HG03378 (cell line): ENCODE measurements at regions not wholly inside any gene's neighbourhood (a gene's known extent, or its start where the extent isn't known, plus 50 kb on each side); places are given as distances from the start of the nearest gene placed in this dataset.

Source experiments
- ATAC-seq: cut with Tn5 transposase; IDR thresholded peaks from one replicate; pipeline ENCODE4 v1.9.1; 2021; ENCODE audit warnings: mild to moderate bottlenecking, moderate library complexity; ENCODE audit not compliant: unreplicated experiment

DNA sequence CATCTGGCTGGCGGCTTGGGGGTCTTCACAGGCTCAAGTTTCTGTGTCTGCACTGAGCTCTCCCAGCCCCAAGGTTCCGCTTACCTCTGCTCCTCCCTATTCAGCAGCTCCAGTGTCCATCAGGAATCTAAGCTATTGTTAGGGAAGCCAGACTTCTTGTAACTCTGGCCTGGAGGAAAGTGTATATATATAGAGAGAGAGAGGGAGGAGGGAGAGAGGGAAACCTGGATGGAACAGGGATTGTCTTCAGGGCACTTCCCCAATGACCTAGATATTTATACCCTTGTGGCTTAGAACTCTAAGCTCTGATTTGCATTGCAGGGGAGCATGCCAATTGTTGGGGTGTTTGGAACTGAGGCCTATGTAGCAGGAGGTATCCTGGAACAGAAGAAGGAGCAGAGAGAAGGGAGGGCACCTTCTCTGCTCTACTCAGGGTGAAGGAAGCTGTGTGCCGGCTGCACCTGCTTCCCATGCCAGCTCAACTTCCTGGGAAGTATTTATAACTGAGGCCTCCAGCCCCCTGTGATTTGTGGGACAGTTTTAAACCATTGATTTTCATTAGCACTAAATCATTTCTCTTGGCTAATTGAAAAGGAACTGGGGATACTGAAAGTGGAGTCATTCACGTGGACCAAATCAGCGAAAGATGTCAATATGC lies 70.9 kb downstream of the NAV1 start:
- ATAC-seq = no peak

DNA sequence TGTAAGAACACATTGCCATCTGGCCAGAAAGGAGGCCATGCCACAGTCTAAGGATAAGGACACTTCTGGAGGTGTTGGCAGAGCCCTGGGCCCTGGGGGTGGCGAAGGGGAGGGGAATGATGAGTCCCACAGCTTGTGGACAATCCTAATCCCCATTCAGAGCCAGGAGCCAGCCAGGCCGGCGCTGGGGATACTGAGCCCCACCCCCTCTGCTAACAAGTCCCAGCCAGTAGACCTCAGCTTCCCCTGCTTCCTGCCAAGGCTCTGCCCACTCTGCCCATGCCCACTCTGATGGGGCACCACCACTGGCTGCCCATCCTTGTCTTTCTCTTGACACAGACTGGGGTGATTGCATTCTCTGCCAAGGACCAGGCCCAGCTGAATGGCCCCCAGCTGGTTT lies 71.9 kb downstream of the NAV1 start:
- no peak for ATAC-seq

DNA sequence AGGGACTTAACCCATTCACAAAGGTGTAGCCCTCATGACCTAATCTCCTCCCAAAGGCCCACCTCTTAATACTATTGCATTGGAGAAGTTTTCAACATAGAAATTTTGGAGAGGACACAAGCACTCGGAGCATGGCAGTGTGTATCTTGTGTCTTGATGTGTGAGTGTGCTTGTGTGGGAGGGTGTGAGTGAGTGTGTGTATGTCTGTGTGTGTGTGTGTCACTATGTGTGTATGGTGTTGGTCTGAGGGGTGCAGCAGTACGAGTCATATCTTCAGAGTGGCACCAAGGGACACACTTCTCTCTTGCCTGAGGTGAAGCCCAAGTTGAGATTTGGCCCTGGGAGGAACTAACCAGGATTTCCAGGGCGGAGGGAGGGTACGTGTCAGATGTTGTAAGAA lies 73.7 kb downstream of the NAV1 start:
- no peak for ATAC-seq

DNA sequence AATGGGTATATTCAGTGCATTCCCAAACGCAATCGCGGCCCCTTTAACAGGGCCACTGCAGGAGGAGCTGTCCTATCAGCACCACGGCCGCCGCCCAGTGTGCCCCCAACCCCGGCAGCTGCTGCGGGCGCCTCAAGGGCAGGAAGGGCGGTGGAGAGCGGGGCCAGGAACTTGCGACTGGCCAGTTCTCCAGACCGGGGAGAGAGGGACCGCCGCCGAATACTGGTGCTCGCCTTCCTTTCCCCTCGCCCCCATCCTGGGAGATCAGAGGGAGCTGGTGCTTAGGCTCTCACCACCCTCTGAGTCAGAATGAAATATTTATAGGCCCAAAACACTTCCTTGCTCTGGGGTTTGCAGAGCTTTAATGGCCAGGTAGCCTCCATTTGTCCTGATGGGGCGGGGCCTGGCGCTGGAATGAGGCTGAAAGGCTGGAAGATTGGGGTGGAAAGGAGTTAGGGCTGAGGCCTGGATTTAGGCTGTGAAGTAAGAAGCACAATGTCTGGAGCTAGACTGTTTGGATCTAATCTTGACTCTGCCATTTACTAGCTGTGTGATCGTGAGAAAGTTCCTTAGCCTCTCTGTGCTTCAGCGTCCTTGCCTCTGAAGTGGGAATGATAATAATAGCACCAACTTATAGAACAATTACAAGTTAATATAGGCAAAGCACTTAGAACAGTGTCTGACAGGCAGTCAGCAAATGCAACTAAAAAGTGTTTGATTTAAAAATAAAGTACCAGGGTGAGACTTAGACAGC lies 75.5 kb downstream of the NAV1 start:
- ATAC-seq = no peak

DNA sequence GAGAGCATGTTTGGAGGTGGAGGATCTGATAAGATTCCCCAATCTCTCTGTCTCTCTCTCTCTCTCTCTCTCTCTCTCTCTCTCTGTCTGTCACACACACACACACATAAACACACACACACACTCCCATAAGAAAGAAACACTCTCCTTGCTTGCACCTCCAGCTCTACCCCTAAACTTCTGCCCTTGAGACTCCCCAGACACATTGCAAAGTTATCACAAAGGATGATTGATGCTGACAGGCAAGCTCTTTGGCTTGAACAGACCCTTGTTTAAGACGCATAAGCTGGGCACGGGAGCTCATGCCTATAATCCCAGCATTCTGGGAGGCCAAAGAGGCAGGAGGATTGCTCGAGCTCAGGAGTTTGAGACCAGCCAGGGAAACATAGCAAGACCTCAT lies 78.2 kb downstream of the NAV1 start:
- no peak for ATAC-seq

DNA sequence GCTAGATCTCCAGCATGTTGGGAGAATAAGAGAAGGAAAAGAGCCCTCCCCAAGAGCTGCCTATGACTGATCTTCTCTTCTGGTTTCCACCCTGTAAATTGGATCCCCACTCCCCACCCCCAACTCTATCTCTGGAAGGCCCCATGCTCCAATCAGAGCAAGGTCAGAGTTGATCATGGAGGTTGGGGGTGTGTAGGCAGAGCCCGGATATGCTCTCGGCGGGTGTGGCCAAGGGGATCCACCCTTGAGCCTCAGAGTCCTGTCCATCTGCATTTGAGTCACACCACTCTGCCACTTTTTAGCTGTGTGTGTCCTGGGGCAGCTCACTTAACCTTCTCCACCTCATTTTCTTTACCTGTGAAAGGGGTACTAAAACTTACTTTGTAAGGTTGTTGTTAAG lies 79.5 kb downstream of the NAV1 start:
- no peak for ATAC-seq

DNA sequence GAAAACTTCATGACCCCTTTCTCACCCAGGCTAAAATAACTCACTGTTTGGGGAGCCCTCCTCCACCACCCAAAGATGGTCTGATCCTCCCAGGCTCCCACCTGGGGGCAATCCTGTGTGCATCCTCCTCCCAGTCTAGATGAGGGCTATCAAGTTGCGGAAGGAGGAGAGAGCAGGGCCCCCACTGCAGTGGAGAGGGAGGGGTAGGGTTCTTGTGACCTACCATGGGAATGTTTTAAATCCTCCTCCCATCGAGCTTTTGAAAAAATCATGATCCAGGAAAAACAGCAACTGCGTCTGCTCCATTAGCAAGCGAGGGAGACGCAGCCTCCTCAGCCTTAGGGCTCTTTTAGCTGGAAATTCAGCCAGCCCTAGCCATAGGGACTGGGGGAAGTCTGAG lies 80.0 kb downstream of the NAV1 start:
- no peak for ATAC-seq

DNA sequence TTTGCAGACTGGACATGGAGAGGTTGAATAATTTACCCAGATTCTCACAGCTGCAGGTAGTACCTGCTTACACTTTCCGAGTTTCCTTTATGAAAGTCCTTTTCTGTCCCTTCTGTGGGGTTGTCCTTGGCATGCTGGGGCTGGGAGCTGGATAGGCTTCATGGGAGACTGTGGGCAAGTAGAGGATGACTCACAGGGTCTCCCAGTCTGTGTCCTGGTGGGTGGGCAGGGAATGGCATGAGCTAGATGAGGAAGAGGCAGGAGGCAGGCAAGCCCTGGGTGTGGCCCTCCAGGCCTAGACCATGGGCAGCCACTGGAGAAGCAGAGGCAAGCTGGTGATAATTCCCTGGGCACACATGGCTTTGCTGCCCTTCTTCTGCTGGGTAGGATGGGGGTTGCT lies 80.6 kb downstream of the NAV1 start:
- no peak for ATAC-seq

DNA sequence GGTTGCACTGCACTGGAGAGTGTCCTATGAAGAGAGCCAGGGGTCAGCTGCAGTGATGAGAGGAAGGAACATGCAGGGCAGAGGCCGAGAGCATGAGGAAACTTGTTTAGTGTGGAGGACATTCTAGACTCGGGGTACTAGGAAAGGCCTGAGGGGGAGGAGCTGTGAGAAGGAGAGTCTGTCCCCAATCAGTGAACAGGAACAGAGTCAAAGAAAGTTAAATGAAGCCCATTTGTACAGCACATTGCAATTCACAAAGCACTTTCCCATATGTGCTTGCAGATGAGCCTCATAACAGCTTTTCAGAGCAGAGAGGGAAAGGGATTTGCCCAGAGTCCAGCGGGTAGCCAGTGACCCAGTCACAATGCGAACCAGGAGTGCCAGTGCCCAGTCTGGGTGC lies 83.4 kb downstream of the NAV1 start:
- ATAC-seq = no peak

DNA sequence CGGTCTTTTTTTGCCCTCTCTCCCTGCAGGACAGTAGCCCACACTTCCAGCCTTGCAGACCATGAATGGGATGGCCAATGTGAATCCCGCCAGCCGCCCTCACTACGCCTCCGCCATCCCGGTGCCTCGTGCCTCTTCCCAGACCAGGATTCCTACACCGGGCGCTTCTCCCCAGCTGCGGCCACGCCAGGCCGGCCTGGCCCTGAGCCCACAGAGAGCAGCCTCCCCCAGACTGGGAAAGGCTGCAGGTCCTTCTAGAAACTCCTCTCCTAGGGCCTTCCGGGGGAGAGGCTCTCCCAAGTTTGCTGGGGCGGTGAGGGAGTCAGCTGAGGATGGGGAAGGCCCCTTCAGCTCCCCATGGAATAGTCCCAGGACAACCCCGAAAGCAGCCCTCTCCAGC lies 83.9 kb downstream of the NAV1 start:
- ATAC-seq = no peak

DNA sequence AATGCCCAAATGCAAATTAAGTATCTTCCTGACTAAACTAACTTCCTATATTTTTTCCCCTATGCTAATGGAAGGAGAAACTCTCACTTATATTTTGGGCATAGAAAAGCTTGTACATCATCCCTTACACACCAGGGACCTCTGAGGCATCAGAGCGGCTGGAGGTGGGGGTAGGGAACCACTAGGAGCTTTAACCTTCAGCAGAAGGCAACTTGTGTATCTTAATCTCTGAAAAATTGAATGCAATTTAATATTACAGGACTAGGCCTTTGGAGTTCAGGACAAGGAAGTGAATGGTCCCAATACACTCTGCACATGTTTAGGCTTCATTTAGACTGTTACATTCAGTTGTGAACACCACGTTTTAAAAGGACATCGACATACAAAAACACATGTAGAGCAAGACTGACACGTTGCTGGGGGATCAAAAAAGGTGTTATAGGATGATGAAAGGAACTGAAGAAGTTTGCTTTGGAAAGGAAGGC lies 85.9 kb downstream of the NAV1 start:
- no peak for ATAC-seq

DNA sequence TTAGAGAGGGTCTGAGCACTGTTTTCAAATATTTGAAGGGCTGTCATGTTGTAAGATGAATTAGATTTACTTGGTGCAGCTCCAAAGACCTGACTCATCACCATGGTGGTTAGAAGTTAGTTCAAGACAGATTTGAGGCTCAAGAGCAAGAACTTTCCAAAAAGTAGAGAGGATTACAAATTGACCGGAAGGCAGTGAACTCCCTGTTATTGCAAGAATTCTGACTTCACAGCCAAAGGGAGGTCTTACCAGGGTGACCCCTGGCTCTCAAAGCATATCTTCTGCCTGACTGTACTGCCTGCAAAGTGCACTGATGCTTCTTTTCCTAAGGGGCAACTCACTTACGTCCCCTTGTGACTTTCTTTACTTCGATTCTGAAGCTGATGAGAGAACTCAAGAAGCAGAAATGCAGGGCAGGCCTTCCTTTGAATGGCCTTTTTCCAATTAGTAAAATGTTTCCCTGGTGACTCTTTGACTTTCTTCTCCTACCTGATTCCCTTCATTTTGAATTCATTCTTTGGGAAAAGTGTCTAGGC lies 86.4 kb downstream of the NAV1 start:
- no peak for ATAC-seq

DNA sequence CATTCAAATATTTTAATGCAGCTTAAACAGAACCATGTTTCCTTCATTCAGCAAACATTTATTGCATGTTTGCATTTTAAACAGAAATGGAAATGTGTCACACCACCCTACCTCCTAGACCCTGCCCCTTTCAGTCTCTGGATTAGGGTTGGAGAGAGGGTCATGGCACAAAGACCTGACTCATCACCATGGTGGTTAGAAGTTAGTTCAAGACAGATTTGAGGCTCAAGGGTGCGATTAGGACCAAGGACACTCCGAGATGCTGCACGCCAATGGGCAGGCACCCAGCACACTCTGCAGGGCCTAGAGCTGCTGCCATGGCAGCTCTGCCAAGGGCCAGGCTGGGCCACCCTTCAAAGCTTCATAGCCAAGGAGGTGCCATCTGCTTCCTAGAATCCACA lies 86.9 kb downstream of the NAV1 start:
- no peak for ATAC-seq

DNA sequence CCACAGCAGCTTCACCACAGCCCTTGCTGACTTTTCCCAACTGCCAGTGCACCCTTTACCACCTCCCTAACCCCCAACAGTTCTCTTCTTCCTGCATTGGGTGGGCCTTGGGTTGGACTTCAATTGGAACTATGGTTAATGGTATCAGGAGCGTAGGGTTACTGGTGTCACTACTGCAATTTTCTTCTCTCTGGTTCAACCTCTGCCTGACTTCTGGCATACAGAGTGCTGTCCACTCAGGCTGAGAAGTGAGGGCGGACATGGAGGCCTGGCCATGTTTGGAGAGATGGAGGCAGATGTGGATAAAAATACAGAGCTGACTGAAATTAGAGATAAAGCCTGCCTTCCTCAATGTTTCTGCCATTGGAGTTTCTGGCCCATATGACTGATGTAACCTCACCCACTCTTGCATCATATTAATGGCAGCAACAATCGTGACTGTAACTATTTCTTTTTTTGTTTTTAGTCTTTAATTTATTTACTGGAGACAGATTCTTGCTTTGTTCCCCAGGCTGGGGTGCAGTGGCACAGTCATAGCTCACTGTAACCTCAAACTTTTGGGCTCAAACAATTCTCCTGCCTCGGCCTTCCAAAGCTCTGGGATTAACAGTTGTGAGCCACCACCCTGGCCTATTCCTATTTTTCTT lies 87.8 kb downstream of the NAV1 start:
- no peak for ATAC-seq

DNA sequence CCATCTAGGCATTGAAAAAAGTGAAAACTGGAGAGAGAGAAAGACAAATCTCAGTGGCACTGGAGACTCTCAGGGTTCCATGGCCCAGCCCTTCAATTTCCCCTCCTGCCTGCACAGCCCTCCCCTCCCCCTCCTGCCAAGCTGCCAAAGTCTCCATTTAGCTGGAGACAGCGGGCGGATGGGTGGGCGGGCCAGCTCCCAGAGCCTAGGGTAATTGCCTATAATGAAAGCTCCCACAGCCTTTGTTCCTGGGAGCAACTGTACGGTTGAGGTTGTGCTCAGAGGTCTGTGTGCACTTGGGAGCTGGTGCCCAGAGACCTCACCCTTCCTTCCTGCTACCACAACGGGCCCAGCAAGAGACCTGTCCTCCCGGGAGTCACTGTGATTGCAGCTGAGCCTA lies 89.6 kb downstream of the NAV1 start:
- no peak for ATAC-seq

DNA sequence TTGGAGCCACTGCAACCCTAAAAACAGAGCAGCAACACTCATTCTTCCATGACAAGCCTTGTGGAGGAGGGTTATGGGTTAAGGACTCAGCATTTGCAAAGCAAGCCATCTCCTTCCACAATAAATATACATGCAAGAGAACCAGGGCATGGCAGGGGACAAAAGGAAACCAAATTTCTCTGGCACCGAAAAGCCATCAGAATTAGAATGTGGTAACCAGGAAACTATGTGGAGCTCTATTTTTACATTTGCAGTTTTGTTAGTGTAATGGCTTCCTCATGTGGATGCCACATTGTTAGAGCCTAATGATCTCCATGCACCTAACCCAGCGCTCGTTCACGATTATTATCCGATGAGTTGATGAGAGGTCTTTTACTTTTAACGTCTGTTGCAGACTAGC lies 91.7 kb downstream of the NAV1 start:
- ATAC-seq = no peak

DNA sequence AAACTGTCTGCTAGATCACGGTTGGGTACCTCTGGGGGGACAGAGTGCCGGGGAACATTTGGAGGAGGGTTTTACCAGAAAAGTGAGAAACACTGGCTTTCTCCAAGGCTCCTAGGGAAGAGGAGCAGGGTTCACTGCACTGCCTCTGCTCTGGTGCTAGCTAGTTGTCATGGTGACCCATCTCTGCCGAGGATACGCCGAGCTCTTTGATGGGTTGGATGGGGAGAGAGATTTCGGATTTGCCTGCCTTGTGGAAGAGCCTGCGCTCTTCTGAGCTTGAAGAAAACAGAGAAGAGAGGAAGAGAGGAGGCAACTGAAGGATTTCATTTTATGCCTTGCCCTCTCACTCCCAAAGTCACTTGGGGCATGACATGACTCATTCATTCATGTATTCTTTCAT lies 92.1 kb downstream of the NAV1 start:
- no peak for ATAC-seq

DNA sequence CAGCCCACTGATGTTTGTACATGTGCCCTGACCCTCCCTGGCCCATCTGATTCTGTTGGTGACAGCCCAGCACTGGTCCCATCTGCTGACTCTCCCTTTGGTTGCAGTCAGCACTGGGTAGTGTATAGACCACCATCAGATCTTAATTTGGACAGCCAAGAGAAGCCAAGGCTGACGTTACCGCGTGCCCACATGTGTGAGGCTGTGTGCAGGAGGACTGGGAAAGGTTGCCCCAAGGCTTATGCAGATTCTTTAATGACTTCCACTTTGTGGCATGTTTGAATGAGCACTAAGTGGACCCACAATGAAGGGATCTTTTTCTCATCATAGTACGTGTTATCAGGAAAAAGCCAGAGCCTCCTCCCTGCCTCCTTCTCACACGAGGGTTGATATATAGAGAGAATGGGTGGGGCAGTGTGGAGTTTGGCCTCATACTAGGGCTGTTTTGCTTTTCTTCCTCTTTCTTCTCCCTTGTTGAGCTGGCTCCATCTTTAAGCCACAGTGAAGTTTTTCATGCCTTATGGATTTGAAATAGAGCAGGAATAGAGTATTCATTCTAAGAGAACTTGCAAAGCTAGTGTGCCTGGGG lies 93.5 kb downstream of the NAV1 start:
- no peak for ATAC-seq

DNA sequence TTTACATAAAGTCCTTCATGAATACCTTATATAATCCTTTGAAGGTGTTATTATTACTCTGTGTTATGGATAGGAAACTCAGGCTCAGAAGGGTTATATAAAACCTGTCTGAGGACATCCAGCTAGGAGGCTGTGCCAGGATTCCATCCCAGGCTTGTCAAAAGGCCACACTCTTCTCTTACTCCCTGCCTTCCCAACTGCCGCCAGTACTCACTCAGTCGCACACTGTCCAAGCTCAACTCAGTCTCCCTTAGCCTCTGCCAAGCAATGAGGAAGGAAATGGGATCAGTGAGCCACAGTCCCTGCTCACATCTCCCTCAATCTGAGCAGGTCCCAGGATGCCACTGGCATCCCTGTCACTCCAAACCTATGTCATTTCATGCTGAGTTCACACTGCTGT lies 94.4 kb downstream of the NAV1 start:
- no peak for ATAC-seq

DNA sequence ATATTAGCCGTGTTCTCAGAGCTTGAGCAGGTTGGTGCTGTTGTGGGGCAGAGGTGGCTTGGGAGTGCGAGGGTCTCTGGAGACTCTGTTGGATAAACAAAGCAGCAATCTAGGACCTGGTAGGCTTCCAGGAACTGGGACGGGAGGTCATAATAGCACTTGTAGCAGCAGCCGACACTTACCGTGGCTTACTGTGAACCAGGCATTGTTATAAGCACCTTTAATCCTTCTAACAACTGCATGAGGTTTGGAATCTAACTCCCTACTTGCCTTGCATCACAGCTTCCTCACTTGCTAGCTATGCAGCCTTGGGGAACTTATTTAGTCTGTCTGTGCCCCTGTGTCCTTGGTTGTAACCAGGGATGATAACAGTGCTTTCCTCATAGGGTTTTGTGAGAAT lies 94.9 kb downstream of the NAV1 start:
- ATAC-seq = no peak

DNA sequence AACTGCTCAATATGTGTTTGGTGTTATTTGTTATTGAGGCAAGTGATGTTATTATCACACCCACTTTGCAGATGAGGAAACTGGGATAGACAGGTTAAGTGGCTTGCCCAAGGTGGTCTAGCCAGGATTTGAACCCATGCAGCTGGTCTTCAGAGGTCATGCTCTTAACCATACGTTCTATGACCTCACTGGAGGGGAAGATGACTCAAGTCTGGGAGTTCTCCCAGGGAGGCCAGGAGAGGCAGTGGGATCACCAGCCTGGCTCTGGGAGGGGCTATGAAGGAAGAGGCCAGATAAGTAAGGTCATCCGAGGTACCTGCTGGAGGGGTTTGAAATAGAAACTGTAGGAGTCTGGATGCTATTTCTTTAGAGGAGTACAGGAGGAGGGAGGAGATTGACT lies 95.3 kb downstream of the NAV1 start:
- ATAC-seq = no peak

DNA sequence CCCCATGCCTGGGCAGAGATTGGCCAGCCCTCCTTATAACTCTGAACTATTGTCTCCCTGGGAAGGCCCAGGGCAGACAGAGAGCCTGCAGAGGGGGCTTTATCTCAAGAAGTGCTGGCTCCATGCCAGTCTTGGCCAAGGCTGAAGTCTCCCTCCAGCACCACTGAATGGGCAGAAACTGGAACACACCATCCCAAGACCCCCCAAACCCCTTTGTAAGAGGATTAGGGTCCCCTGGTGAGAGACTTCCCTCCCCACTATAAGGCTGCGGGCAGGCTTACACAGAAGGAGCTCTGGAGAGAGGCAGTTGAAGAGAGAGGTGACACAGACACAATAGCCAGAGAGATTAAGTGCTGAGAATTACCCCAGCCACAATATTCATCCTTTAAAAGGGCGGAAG lies 97.2 kb downstream of the NAV1 start:
- ATAC-seq = no peak
